ENCODE measurements at regions not wholly inside any gene's neighbourhood (a gene's known extent, or its start where the extent isn't known, plus 50 kb on each side); places are given as distances from the start of the nearest gene placed in this dataset.

DNA sequence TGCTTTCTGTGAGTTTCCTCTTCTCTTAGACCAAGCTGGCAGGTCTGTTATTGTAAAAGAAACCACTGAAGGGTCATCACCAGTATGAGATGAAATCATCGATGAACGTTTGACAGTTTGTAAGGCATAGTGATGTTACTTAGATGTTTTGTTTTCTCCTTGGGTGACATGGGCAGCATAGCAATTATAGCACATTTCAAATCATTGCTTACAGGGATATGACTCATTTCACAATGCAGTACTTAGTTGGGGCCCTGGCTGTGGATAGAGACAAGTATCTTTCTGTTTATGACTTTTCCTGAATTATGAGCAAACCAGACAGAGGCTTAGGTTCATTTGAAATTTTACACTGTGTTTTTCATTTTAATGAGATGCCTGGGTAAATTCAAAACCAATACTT, 313.0 kb downstream of the RWDD3 start:
- TF ChIP-seq GABPA (IDR thresholded peaks at IDR 0.05 in 1 of 2, conservative IDR thresholded peaks at IDR 0.05 in 1 of 2) = no peak
- no peak for TF ChIP-seq CTCF (IDR thresholded peaks at IDR 0.05; ENCODE audit: low read depth, low read length, missing input control)
- TF ChIP-seq, protein P1, sequence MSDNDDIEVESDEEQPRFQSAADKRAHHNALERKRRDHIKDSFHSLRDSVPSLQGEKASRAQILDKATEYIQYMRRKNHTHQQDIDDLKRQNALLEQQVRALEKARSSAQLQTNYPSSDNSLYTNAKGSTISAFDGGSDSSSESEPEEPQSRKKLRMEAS (IDR thresholded peaks at IDR 0.05) = no peak
- TF ChIP-seq EGR1 (IDR thresholded peaks at IDR 0.05; ENCODE audit: low read depth in 2 of 2) = no peak
- no peak for TF ChIP-seq JUND (IDR thresholded peaks at IDR 0.05)
- no peak for TF ChIP-seq RAD21 (IDR thresholded peaks at IDR 0.05)
- TF ChIP-seq YY1 (IDR thresholded peaks at IDR 0.05) = no peak
- TF ChIP-seq ZBTB33 (IDR thresholded peaks at IDR 0.05) = no peak
- TF ChIP-seq, protein P2, sequence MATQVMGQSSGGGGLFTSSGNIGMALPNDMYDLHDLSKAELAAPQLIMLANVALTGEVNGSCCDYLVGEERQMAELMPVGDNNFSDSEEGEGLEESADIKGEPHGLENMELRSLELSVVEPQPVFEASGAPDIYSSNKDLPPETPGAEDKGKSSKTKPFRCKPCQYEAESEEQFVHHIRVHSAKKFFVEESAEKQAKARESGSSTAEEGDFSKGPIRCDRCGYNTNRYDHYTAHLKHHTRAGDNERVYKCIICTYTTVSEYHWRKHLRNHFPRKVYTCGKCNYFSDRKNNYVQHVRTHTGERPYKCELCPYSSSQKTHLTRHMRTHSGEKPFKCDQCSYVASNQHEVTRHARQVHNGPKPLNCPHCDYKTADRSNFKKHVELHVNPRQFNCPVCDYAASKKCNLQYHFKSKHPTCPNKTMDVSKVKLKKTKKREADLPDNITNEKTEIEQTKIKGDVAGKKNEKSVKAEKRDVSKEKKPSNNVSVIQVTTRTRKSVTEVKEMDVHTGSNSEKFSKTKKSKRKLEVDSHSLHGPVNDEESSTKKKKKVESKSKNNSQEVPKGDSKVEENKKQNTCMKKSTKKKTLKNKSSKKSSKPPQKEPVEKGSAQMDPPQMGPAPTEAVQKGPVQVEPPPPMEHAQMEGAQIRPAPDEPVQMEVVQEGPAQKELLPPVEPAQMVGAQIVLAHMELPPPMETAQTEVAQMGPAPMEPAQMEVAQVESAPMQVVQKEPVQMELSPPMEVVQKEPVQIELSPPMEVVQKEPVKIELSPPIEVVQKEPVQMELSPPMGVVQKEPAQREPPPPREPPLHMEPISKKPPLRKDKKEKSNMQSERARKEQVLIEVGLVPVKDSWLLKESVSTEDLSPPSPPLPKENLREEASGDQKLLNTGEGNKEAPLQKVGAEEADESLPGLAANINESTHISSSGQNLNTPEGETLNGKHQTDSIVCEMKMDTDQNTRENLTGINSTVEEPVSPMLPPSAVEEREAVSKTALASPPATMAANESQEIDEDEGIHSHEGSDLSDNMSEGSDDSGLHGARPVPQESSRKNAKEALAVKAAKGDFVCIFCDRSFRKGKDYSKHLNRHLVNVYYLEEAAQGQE (IDR thresholded peaks at IDR 0.05) = no peak
- TF ChIP-seq, protein P3, sequence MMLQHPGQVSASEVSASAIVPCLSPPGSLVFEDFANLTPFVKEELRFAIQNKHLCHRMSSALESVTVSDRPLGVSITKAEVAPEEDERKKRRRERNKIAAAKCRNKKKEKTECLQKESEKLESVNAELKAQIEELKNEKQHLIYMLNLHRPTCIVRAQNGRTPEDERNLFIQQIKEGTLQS (IDR thresholded peaks at IDR 0.05) = no peak

Data from liver (tissue), 3 donors.